Esophagus muscularis mucosa (tissue), 4 donors: ENCODE measurements at regions not wholly inside any gene's neighbourhood (a gene's known extent, or its start where the extent isn't known, plus 50 kb on each side); places are given as distances from the start of the nearest gene placed in this dataset.

Experiments used
- DNase-seq: peaks from one replicate; pipeline ENCODE4 v3.0.0-alpha.2; 2017; ENCODE audit errors: extremely low spot score
- H3K27ac ChIP-seq, 4 donors: fragments of 200-600 bp; sonication (generic); replicated peaks in 1 of 4; 1 replicate in 3 of 4; 2 replicates in 1 of 4; pipeline ENCODE4 v1.5.1; 2016 to 2019; ENCODE audit warnings: mild to moderate bottlenecking in 1 of 4
- H3K27me3 ChIP-seq, 4 donors: fragments of 200-600 bp; sonication (generic); one replicate each; pipeline versions ENCODE4 v1.5.1 to v1.6.0; 2016 to 2019
- H3K36me3 ChIP-seq, 4 donors: fragments of 200-600 bp; sonication (generic); one replicate each; pipeline ENCODE4 v1.5.1; 2016 to 2019
- H3K4me1 ChIP-seq, 4 donors: fragments of 200-600 bp; sonication (generic); one replicate each; pipeline ENCODE4 v1.5.1; 2016 to 2019
- H3K4me3 ChIP-seq, 4 donors: fragments of 200-600 bp; sonication (generic); 1 replicate in 2 of 4; 2 replicates in 2 of 4; pipeline ENCODE4 v1.5.1; 2016 to 2019; ENCODE audit warnings: mild to moderate bottlenecking in 4 of 4, moderate library complexity in 1 of 4
- H3K9me3 ChIP-seq, 4 donors: fragments of 200-600 bp; sonication (generic); 1 replicate in 3 of 4; 2 replicates in 1 of 4; pipeline ENCODE4 v1.5.1; 2016 to 2019
- EP300 ChIP-seq: sonication (generic); formaldehyde crosslinking; IDR thresholded peaks from one replicate; pipeline ENCODE4 v1.6.1; 2017; ENCODE audit warnings: antibody characterized with exemption
- POLR2A ChIP-seq: fragments of 450-650 bp; IDR thresholded peaks from one replicate; pipeline ENCODE4 v1.6.1; 2017; ENCODE audit warnings: antibody characterized with exemption, moderate library complexity, mild to moderate bottlenecking, low read depth
- POLR2AphosphoS5 ChIP-seq, 2 donors: sonication (generic); formaldehyde crosslinking; IDR thresholded peaks; one replicate each; pipeline ENCODE4 v1.6.1; 2017; ENCODE audit warnings: antibody characterized with exemption in 2 of 2
- WGBS: methylation state at CpG from one replicate; pipeline ENCODE4 v1.1.5; 2018; 5-methylcytosine and 5-hydroxymethylcytosine counted together
- intact Hi-C: fragments of 100-400 bp; cut with DNase I; formaldehyde crosslinking; loops from one replicate; pipeline ENCODE4 v1.15.1; 2023
- TF ChIP-seq, protein P1 (sequence below), 3 experiments: fragments of 200-600 bp in 2 of 3; fragments of 450-650 bp in 1 of 3; sonication (generic) in 2 of 3; IDR thresholded peaks; one replicate each; pipeline ENCODE4 v1.5.1; 2017 to 2019; ENCODE audit warnings: antibody characterized with exemption in 3 of 3, mild to moderate bottlenecking in 2 of 3, moderate library complexity in 1 of 3

DNA sequence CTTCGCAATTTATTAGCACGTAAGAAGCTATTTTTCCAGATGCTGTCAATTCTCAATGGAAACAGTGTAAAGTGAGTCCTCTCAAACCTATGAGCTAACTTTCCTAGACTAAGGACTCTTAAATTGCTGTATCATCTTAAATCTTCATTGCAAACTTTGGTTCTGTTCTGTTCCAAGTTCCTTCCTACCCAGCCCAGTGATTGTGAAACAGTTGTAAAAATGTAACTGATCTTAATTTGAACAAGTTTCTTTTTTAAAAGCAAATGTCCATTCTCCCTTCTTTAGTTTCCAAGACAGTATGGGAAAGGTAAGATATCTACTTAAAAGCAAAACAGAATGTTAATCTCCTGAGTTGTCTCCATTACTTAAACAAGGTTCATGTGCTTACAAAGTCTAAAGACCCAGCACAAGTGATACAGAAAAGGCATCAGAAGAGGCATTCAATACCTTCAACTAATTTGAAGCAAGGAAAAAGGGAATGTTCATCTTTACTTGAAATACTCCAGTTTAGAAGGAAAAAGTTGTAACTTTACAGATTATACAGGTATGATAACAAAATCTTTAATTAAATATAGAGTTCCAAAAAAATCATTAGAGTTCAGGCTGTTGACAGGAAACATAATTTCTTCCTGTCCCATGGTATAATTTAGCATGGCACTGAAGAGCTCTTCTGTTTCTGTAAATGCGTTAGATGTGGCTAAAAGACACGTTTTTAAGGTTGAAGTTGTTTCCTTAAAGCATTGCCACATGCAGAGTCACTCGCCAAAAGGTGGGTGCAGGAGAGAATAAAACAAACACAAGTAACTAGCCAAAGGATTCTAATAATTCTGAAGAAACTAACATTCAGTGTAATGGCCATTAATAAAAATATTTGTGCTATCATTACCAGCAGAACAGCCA is 101.5 kb upstream of the USP15 start:
- no peak overlapping the region for H3K27ac ChIP-seq
- H3K4me1 ChIP-seq = no peaks in the 10 kb centered on the region
- H3K9me3 ChIP-seq = no peaks in the 10 kb centered on the region
- WGBS = 68% methylated on average over 5 of the region's 5 CpGs
- no peak overlapping the region for H3K4me3 ChIP-seq
- no peaks in the 10 kb centered on the region for H3K27me3 ChIP-seq
- TF ChIP-seq EP300 (no peak), POLR2AphosphoS5 (IDR thresholded peaks at IDR 0.05) (no peak), POLR2A (no peak)
- TF ChIP-seq, protein P1, sequence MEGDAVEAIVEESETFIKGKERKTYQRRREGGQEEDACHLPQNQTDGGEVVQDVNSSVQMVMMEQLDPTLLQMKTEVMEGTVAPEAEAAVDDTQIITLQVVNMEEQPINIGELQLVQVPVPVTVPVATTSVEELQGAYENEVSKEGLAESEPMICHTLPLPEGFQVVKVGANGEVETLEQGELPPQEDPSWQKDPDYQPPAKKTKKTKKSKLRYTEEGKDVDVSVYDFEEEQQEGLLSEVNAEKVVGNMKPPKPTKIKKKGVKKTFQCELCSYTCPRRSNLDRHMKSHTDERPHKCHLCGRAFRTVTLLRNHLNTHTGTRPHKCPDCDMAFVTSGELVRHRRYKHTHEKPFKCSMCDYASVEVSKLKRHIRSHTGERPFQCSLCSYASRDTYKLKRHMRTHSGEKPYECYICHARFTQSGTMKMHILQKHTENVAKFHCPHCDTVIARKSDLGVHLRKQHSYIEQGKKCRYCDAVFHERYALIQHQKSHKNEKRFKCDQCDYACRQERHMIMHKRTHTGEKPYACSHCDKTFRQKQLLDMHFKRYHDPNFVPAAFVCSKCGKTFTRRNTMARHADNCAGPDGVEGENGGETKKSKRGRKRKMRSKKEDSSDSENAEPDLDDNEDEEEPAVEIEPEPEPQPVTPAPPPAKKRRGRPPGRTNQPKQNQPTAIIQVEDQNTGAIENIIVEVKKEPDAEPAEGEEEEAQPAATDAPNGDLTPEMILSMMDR (IDR thresholded peaks at IDR 0.05) = no peak
- no peak for DNase-seq
- intact Hi-C loops = no loop called here
- no peaks in the 10 kb centered on the region for H3K36me3 ChIP-seq

DNA sequence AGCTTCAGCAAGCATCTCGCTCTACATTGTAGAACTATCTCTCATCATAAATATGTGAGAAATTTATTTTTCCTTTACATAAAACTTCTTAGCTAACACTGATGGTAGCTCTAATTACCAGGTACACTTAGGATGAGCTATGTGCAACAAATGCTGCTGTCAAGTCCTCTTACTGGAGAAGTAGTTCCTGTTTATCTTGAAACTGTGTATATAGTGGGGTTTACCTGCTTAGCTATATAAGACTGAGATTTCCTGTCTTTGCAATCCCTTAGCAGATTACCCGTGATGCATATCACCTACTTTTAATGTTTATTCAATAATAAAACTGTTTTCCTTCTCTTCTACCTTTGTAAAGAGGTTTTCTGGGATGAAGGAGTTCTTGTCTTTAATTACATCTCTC is 98.0 kb upstream of the USP15 start:
- Histone ChIP-seq H3K4me1 (no peaks in the 10 kb centered on the region), H3K36me3 (no peaks in the 10 kb centered on the region), H3K27ac (no peak overlapping the region), H3K4me3 (no peak overlapping the region), H3K27me3 (no peaks in the 10 kb centered on the region), H3K9me3 (no peaks in the 10 kb centered on the region)
- TF ChIP-seq, protein P1 (IDR thresholded peaks at IDR 0.05) = no peak
- TF ChIP-seq POLR2AphosphoS5 (IDR thresholded peaks at IDR 0.05) (no peak), POLR2A (no peak), EP300 (no peak)
- intact Hi-C loops = no loop called here
- WGBS = 81% methylated on average over 2 of the region's 2 CpGs
- DNase-seq = no peak

DNA sequence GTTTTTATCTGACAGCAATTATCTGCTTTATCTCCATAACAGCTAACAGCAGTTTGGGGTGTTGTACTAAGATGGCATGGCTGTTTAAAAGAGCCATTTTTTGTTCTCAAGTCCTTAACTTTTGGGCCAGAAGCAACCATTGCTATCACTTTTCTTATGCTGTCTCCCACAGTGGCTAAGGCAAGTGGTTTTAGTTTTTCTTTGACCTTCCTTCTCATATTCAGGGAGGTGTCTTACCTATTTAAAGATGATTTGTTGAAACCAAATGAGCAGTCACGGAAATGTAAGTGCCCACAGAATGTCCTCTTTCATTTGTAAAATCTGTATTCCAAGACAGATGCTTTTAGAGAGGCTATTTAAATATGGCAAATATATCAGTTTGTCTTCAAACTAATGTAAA is 96.8 kb upstream of the USP15 start:
- no peaks in the 10 kb centered on the region for H3K4me1 ChIP-seq
- H3K9me3 ChIP-seq = no peaks in the 10 kb centered on the region
- H3K27me3 ChIP-seq = no peaks in the 10 kb centered on the region
- WGBS = 77% methylated on average over 1 of the region's 1 CpG
- TF ChIP-seq POLR2AphosphoS5 (IDR thresholded peaks at IDR 0.05) (no peak), EP300 (no peak), POLR2A (no peak)
- TF ChIP-seq, protein P1 (IDR thresholded peaks at IDR 0.05) = no peak
- no peak overlapping the region for H3K27ac ChIP-seq
- no peak for DNase-seq
- no peak overlapping the region for H3K4me3 ChIP-seq
- intact Hi-C loops = no loop called here
- no peaks in the 10 kb centered on the region for H3K36me3 ChIP-seq

DNA sequence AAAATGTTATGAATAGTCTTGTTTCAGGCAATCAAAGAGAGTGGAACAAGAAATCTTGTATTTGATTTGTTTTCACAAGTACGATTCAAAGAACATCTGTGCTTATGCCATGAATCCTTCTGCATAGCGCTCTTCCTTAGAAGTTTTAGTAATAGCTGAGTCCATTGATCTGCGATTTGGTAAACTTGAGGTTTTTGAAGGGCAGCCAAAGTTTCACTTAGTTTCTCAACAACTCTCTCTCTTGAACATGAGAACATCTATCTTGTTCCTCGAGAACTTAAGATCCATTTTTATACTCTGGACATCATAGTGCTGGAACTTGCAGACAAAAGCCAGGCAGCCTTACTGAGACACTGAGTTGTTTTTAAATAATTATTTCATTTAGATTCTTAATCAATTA is 96.2 kb upstream of the USP15 start:
- Histone ChIP-seq H3K9me3 (no peaks in the 10 kb centered on the region), H3K27ac (no peak overlapping the region), H3K36me3 (no peaks in the 10 kb centered on the region), H3K4me3 (no peak overlapping the region), H3K4me1 (no peaks in the 10 kb centered on the region), H3K27me3 (no peaks in the 10 kb centered on the region)
- DNase-seq = no peak
- WGBS = 62% methylated on average over 4 of the region's 4 CpGs
- intact Hi-C loops = no loop called here
- TF ChIP-seq EP300 (no peak), POLR2AphosphoS5 (IDR thresholded peaks at IDR 0.05) (no peak), POLR2A (no peak)
- TF ChIP-seq, protein P1 (IDR thresholded peaks at IDR 0.05) = no peak
